ENCODE measurements at regions not wholly inside any gene's neighbourhood (a gene's known extent, or its start where the extent isn't known, plus 50 kb on each side); places are given as distances from the start of the nearest gene placed in this dataset.

DNA sequence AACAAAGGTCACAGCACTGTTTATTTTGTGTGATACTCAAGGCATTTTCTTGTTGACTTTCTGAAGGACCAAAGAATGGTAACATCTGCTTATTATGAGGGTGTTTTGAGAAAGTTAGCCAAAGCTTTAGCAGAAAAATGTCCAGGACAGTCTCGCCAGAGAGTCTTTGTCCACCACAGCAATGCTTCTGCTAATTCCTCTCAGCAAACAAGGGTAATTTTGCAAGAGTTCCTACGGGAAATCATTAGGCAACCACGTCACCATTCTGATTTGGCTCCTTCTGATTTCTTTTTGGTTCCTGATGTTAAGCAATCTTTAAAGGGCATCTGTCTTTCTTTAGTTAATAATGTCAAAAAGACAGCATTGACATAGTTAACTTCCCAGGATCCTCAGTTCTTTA is 639.3 kb upstream of the STEAP1 start:
- H3K4me1 ChIP-seq (ENCODE audit: control insufficient read depth, insufficient read depth, low read length), result peaks cover 2% of the 10 kb centered on the region
- H3K4me3 ChIP-seq (ENCODE audit: low read length), result no peak overlapping the region
- no peaks in the 10 kb centered on the region for H3K27me3 ChIP-seq (replicated peaks; ENCODE audit: control insufficient read depth, insufficient read depth, low read length)
- peaks cover 10% of the 10 kb centered on the region for H3K9me3 ChIP-seq (ENCODE audit: control insufficient read depth, low read length)
- no peak for DNase-seq (ENCODE audit: low read depth)
- no peak overlapping the region for H3K9ac ChIP-seq (ENCODE audit: low read length)
- no peaks in the 10 kb centered on the region for H3K36me3 ChIP-seq (ENCODE audit: control insufficient read depth, insufficient read depth, low read length, severe bottlenecking)

DNA sequence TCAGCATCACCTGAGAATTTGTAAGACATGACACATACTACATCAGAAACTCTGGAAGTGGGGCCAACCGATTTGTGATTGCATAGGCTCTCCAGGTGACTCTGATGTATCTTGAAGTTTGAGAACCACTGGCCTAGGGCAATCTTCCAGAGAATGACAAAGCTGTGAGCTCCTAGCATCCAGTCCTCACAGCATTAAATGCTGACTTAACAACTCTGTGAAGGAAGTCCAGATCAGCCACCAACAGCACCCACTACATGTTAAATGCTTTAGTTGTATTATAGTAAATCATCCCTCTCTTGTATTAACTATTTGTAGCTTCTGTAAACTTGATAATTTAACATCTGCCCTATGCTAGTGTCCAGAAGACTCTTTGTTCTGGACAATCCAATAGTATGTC is 636.5 kb upstream of the STEAP1 start:
- H3K4me1 ChIP-seq (ENCODE audit: control insufficient read depth, insufficient read depth, low read length), result peaks cover 2% of the 10 kb centered on the region
- no peaks in the 10 kb centered on the region for H3K36me3 ChIP-seq (ENCODE audit: control insufficient read depth, insufficient read depth, low read length, severe bottlenecking)
- peaks cover 10% of the 10 kb centered on the region for H3K9me3 ChIP-seq (ENCODE audit: control insufficient read depth, low read length)
- no peak for DNase-seq (ENCODE audit: low read depth)
- no peaks in the 10 kb centered on the region for H3K27me3 ChIP-seq (replicated peaks; ENCODE audit: control insufficient read depth, insufficient read depth, low read length)
- no peak overlapping the region for H3K9ac ChIP-seq (ENCODE audit: low read length)
- no peak overlapping the region for H3K4me3 ChIP-seq (ENCODE audit: low read length)

DNA sequence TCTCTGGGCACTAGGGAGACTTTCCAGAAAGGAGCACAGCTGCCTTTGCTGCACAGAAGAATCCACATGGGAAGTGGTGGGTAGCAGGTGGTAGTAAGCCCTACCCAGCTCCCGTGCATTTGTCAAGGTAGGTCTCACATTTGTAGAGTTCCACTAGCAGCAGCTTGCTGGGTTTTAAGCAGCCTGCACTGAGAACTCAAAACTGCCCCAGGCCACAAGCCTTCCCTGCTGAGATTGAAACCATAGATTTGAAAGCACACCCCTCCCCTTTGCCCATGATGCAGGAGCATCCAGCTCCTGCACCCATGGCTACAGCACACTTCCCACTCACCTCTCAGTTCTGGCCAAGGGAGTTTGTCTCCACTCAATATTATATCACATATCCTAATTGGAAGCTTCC is 604.5 kb upstream of the STEAP1 start:
- no peak for DNase-seq (ENCODE audit: low read depth)
- no peaks in the 10 kb centered on the region for H3K9me3 ChIP-seq (ENCODE audit: control insufficient read depth, low read length)
- H3K4me1 ChIP-seq (ENCODE audit: control insufficient read depth, insufficient read depth, low read length), result no peaks in the 10 kb centered on the region
- no peak overlapping the region for H3K4me3 ChIP-seq (ENCODE audit: low read length)
- no peaks in the 10 kb centered on the region for H3K36me3 ChIP-seq (ENCODE audit: control insufficient read depth, insufficient read depth, low read length, severe bottlenecking)
- H3K27me3 ChIP-seq (replicated peaks; ENCODE audit: control insufficient read depth, insufficient read depth, low read length), result no peaks in the 10 kb centered on the region
- H3K9ac ChIP-seq (ENCODE audit: low read length), result no peak overlapping the region

- H3K9ac ChIP-seq (ENCODE audit: low read length), result no peak overlapping the region
- no peak for DNase-seq (ENCODE audit: low read depth)
- no peaks in the 10 kb centered on the region for H3K36me3 ChIP-seq (ENCODE audit: control insufficient read depth, insufficient read depth, low read length, severe bottlenecking)
- H3K27me3 ChIP-seq (replicated peaks; ENCODE audit: control insufficient read depth, insufficient read depth, low read length), result no peaks in the 10 kb centered on the region
- no peaks in the 10 kb centered on the region for H3K4me1 ChIP-seq (ENCODE audit: control insufficient read depth, insufficient read depth, low read length)
- no peaks in the 10 kb centered on the region for H3K9me3 ChIP-seq (ENCODE audit: control insufficient read depth, low read length)
- no peak overlapping the region for H3K4me3 ChIP-seq (ENCODE audit: low read length)
These were observed 600.1 kb upstream of the STEAP1 start for GRCh38 chr7:89554209-89554608.

DNA sequence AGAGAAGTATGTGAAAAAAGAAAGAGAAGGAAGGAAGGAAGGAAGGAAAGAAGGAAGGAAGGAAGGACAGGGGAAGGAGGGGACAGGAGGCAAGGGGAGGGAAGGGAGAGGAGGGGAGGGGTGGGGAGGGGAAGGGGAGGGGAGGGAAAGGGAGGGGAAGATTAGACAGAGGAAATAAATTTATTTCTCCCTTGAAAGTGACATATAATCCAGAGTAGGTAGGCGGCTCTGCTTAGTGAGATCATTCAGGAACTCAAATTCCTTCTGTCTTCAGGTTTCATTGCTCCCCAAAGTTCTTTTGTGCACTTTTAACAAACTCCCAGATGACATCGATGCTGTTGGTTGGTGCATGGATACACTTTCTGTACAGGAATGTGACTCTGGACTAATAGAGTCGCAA is 594.7 kb upstream of the STEAP1 start:
- Histone ChIP-seq H3K4me3 (ENCODE audit: low read length) (no peak overlapping the region), H3K4me1 (ENCODE audit: control insufficient read depth, insufficient read depth, low read length) (no peaks in the 10 kb centered on the region), H3K36me3 (ENCODE audit: control insufficient read depth, insufficient read depth, low read length, severe bottlenecking) (no peaks in the 10 kb centered on the region), H3K27me3 (replicated peaks; ENCODE audit: control insufficient read depth, insufficient read depth, low read length) (no peaks in the 10 kb centered on the region), H3K9me3 (ENCODE audit: control insufficient read depth, low read length) (no peaks in the 10 kb centered on the region), H3K9ac (ENCODE audit: low read length) (no peak overlapping the region)
- no peak for DNase-seq (ENCODE audit: low read depth)

- H3K9ac ChIP-seq (ENCODE audit: low read length), result no peak overlapping the region
- H3K9me3 ChIP-seq (ENCODE audit: control insufficient read depth, low read length), result peaks cover 9% of the 10 kb centered on the region
- H3K36me3 ChIP-seq (ENCODE audit: control insufficient read depth, insufficient read depth, low read length, severe bottlenecking), result no peaks in the 10 kb centered on the region
- no peaks in the 10 kb centered on the region for H3K27me3 ChIP-seq (replicated peaks; ENCODE audit: control insufficient read depth, insufficient read depth, low read length)
- no peaks in the 10 kb centered on the region for H3K4me1 ChIP-seq (ENCODE audit: control insufficient read depth, insufficient read depth, low read length)
- no peak overlapping the region for H3K4me3 ChIP-seq (ENCODE audit: low read length)
- DNase-seq (ENCODE audit: low read depth), result no peak
These were observed 590.7 kb upstream of the STEAP1 start for GRCh38 chr7:89563597-89563996.

- no peak for DNase-seq (ENCODE audit: low read depth)
- H3K9me3 ChIP-seq (ENCODE audit: control insufficient read depth, low read length), result peaks cover 2% of the 10 kb centered on the region
These were observed 569.4 kb upstream of the STEAP1 start for GRCh38 chr7:89584896-89585295.

GRCh38 chr7:89593125-89593524 is 561.1 kb upstream of the STEAP1 start:
- DNase-seq (ENCODE audit: low read depth), result no peak
- Histone ChIP-seq H3K9ac (ENCODE audit: low read length) (no peak overlapping the region), H3K27me3 (replicated peaks; ENCODE audit: control insufficient read depth, insufficient read depth, low read length) (no peaks in the 10 kb centered on the region), H3K4me1 (ENCODE audit: control insufficient read depth, insufficient read depth, low read length) (no peaks in the 10 kb centered on the region), H3K36me3 (ENCODE audit: control insufficient read depth, insufficient read depth, low read length, severe bottlenecking) (no peaks in the 10 kb centered on the region), H3K9me3 (ENCODE audit: control insufficient read depth, low read length) (peaks cover 9% of the 10 kb centered on the region), H3K4me3 (ENCODE audit: low read length) (no peak overlapping the region)

More at GRCh38 chr7:89584896-89585295, 569.4 kb upstream of the STEAP1 start:
- no peak overlapping the region for H3K4me3 ChIP-seq (ENCODE audit: low read length)
- H3K4me1 ChIP-seq (ENCODE audit: control insufficient read depth, insufficient read depth, low read length), result no peaks in the 10 kb centered on the region
- H3K36me3 ChIP-seq (ENCODE audit: control insufficient read depth, insufficient read depth, low read length, severe bottlenecking), result no peaks in the 10 kb centered on the region
- H3K9ac ChIP-seq (ENCODE audit: low read length), result no peak overlapping the region
- no peaks in the 10 kb centered on the region for H3K27me3 ChIP-seq (replicated peaks; ENCODE audit: control insufficient read depth, insufficient read depth, low read length)

- DNase-seq (ENCODE audit: low read depth), result no peak
- H3K4me3 ChIP-seq (ENCODE audit: low read length), result no peak overlapping the region
- H3K36me3 ChIP-seq (ENCODE audit: control insufficient read depth, insufficient read depth, low read length, severe bottlenecking), result no peaks in the 10 kb centered on the region
- H3K4me1 ChIP-seq (ENCODE audit: control insufficient read depth, insufficient read depth, low read length), result peaks cover 5% of the 10 kb centered on the region
- H3K9ac ChIP-seq (ENCODE audit: low read length), result no peak overlapping the region
- no peaks in the 10 kb centered on the region for H3K27me3 ChIP-seq (replicated peaks; ENCODE audit: control insufficient read depth, insufficient read depth, low read length)
- peaks cover 17% of the 10 kb centered on the region for H3K9me3 ChIP-seq (ENCODE audit: control insufficient read depth, low read length)
These were observed 551.3 kb upstream of the STEAP1 start for GRCh38 chr7:89602984-89603383.

GRCh38 chr7:89605362-89605761 is 548.9 kb upstream of the STEAP1 start:
- no peak overlapping the region for H3K4me3 ChIP-seq (ENCODE audit: low read length)
- no peaks in the 10 kb centered on the region for H3K27me3 ChIP-seq (replicated peaks; ENCODE audit: control insufficient read depth, insufficient read depth, low read length)
- no peak for DNase-seq (ENCODE audit: low read depth)
- H3K4me1 ChIP-seq (ENCODE audit: control insufficient read depth, insufficient read depth, low read length), result peaks cover 6% of the 10 kb centered on the region
- no peak overlapping the region for H3K9ac ChIP-seq (ENCODE audit: low read length)
- H3K9me3 ChIP-seq (ENCODE audit: control insufficient read depth, low read length), result peaks cover 12% of the 10 kb centered on the region
- no peaks in the 10 kb centered on the region for H3K36me3 ChIP-seq (ENCODE audit: control insufficient read depth, insufficient read depth, low read length, severe bottlenecking)

DNA sequence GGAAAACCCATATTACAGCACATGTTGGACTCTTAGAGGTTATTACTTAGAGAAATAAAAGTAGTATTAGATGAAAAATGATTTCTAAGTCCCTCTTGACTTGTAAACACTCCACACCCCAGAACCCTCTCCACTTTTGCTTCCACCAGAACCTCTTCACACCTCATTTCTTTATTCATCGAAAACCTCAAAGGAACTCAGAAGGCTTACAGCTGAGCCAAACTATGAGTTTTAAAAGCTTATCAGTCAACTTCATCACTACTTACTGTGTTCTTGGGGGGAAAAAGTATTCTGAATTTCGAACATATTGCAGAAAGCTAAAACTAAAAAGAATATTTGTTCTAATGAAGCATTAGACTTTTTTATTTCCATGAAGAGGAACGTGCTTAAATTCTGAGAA is 547.8 kb upstream of the STEAP1 start:
- peaks cover 5% of the 10 kb centered on the region for H3K9me3 ChIP-seq (ENCODE audit: control insufficient read depth, low read length)
- no peaks in the 10 kb centered on the region for H3K27me3 ChIP-seq (replicated peaks; ENCODE audit: control insufficient read depth, insufficient read depth, low read length)
- H3K9ac ChIP-seq (ENCODE audit: low read length), result no peak overlapping the region
- H3K4me1 ChIP-seq (ENCODE audit: control insufficient read depth, insufficient read depth, low read length), result peaks cover 6% of the 10 kb centered on the region
- no peak overlapping the region for H3K4me3 ChIP-seq (ENCODE audit: low read length)
- DNase-seq (ENCODE audit: low read depth), result no peak
- no peaks in the 10 kb centered on the region for H3K36me3 ChIP-seq (ENCODE audit: control insufficient read depth, insufficient read depth, low read length, severe bottlenecking)

DNA sequence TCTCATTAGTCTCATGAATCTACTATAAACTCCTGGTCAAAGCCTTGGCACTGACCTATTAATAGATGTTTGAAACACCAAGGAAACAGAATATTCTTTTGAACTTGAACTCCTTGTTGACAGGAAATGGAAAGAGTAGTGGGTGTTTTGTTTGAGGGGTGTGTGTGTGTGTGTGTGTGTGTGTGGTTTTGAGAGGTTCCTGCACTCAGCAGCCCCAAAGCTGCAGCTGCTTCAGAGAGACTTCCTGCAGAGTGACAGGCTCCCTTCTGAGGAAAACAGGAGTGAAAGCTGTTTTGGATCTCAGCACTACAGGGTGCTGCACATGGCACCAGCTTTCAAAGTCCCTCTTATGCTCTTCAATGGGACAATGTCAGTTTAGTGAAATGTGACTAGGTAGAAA is 546.5 kb upstream of the STEAP1 start:
- Histone ChIP-seq H3K36me3 (ENCODE audit: control insufficient read depth, insufficient read depth, low read length, severe bottlenecking) (no peaks in the 10 kb centered on the region), H3K9me3 (ENCODE audit: control insufficient read depth, low read length) (no peaks in the 10 kb centered on the region), H3K4me1 (ENCODE audit: control insufficient read depth, insufficient read depth, low read length) (peaks cover 6% of the 10 kb centered on the region), H3K27me3 (replicated peaks; ENCODE audit: control insufficient read depth, insufficient read depth, low read length) (no peaks in the 10 kb centered on the region), H3K4me3 (ENCODE audit: low read length) (no peak overlapping the region), H3K9ac (ENCODE audit: low read length) (no peak overlapping the region)
- DNase-seq (ENCODE audit: low read depth), result no peak
